ENCODE measurements at regions not wholly inside any gene's neighbourhood (a gene's known extent, or its start where the extent isn't known, plus 50 kb on each side); places are given as distances from the start of the nearest gene placed in this dataset.
A peak's percentile ranks its signal among the peaks of the same experiment; 100 is the strongest.

GRCh38 chr1:220982686-220983085, 103.4 kb downstream of the HLX start:
- DNase-seq (ENCODE audit: low spot score) = no peak

- DNase-seq (ENCODE audit: low spot score) = no peak
Observed at GRCh38 chr1:220983877-220984635, 104.8 kb downstream of the HLX start.

GRCh38 chr1:220990427-220991339, 111.4 kb downstream of the HLX start:
- peak; percentile 32 for DNase-seq (ENCODE audit: low spot score)

- no peak for DNase-seq (ENCODE audit: low spot score)
Observed at GRCh38 chr1:220991506-220991905, 112.3 kb downstream of the HLX start.

GRCh38 chr1:220991959-220992704, 112.9 kb downstream of the HLX start:
- DNase-seq (ENCODE audit: low spot score) = no peak

- no peak for DNase-seq (ENCODE audit: low spot score)
Observed at GRCh38 chr1:220992705-220993052, 113.4 kb downstream of the HLX start.

- DNase-seq (ENCODE audit: low spot score) = no peak
Observed at GRCh38 chr1:220994671-220995070, 115.4 kb downstream of the HLX start.

- no peak for DNase-seq (ENCODE audit: low spot score)
Observed at GRCh38 chr1:220997791-220998190, 118.5 kb downstream of the HLX start.

- no peak for DNase-seq (ENCODE audit: low spot score)
Observed at GRCh38 chr1:220999872-221000863, 120.9 kb downstream of the HLX start.

- DNase-seq (ENCODE audit: low spot score) = no peak
Observed at GRCh38 chr1:221001167-221001566, 121.9 kb downstream of the HLX start.

- DNase-seq (ENCODE audit: low spot score) = no peak
Observed at GRCh38 chr1:221002601-221003000, 123.4 kb downstream of the HLX start.

- no peak for DNase-seq (ENCODE audit: low spot score)
Observed at GRCh38 chr1:221011145-221011544, 131.9 kb downstream of the HLX start.

GRCh38 chr1:221012120-221012519, 132.9 kb downstream of the HLX start:
- DNase-seq (ENCODE audit: low spot score) = no peak

GRCh38 chr1:221013691-221014660, 134.7 kb downstream of the HLX start:
- no peak for DNase-seq (ENCODE audit: low spot score)

GRCh38 chr1:221015159-221015790, 136.0 kb downstream of the HLX start:
- no peak for DNase-seq (ENCODE audit: low spot score)

GRCh38 chr1:221016751-221017150, 137.5 kb downstream of the HLX start:
- no peak for DNase-seq (ENCODE audit: low spot score)

- no peak for DNase-seq (ENCODE audit: low spot score)
Observed at GRCh38 chr1:221018414-221018813, 139.2 kb downstream of the HLX start.

- no peak for DNase-seq (ENCODE audit: low spot score)
Observed at GRCh38 chr1:221022331-221022730, 143.1 kb downstream of the HLX start.

- no peak for DNase-seq (ENCODE audit: low spot score)
Observed at GRCh38 chr1:221023482-221023881, 144.2 kb downstream of the HLX start.

GRCh38 chr1:221025501-221025900, 146.3 kb downstream of the HLX start:
- no peak for DNase-seq (ENCODE audit: low spot score)

All from AG08396 (cell line).